ENCODE measurements at regions not wholly inside any gene's neighbourhood (a gene's known extent, or its start where the extent isn't known, plus 50 kb on each side); places are given as distances from the start of the nearest gene placed in this dataset.

GRCh38 chr1:162985816-162986435, 83.2 kb upstream of the RGS4 start:
- Histone ChIP-seq H2BK120ac (ENCODE audit: low read depth, low read length, poor library complexity, severe bottlenecking) (no peak overlapping the region), H2BK12ac (ENCODE audit: insufficient read length, low read depth, low read length) (no peak overlapping the region), H3K27me3 (ENCODE audit: insufficient read depth, low read length) (no peaks in the 10 kb centered on the region), H3K4ac (ENCODE audit: low read depth, low read length) (no peak overlapping the region), H3K4me1 (ENCODE audit: insufficient read depth, low read length) (peaks cover 2% of the 10 kb centered on the region; the same call in 1 of the 2 replicates), H3K56ac (ENCODE audit: insufficient read length, low read depth, low read length) (no peak overlapping the region), H3T11ph (ENCODE audit: low read length) (no peak overlapping the region), H3K9me3 (ENCODE audit: control insufficient read depth, low read depth, low read length) (no peaks in the 10 kb centered on the region), H3K27ac (ENCODE audit: insufficient read length, low read depth, low read length) (no peak overlapping the region), H4K5ac (ENCODE audit: insufficient read length, low read depth, low read length) (no peak overlapping the region), H3K9ac (ENCODE audit: extremely low read depth, insufficient read length, low read length) (no peak overlapping the region), H2AFZ (ENCODE audit: low read length) (no peak overlapping the region), H3K14ac (ENCODE audit: insufficient read depth, low read length) (no peak overlapping the region), H2BK15ac (ENCODE audit: low read depth, low read length) (no peak overlapping the region), H3K4me2 (ENCODE audit: insufficient read depth, insufficient read length, low read length) (no peak overlapping the region), H2BK5ac (ENCODE audit: insufficient read length, low read length) (no peak overlapping the region), H4K91ac (ENCODE audit: insufficient read length, low read depth, low read length) (no peak overlapping the region), H3K23ac (ENCODE audit: insufficient read length, low read depth, low read length) (no peak overlapping the region), H2BK20ac (ENCODE audit: low read depth, low read length, poor library complexity, severe bottlenecking) (no peak overlapping the region), H4K20me1 (ENCODE audit: control insufficient read depth, insufficient read depth, insufficient read length) (no peaks in the 10 kb centered on the region), H2AK5ac (ENCODE audit: insufficient read length, low read length) (no peak overlapping the region), H3K79me2 (ENCODE audit: insufficient read depth, low read length) (no peaks in the 10 kb centered on the region), H4K8ac (replicated peaks; ENCODE audit: insufficient read length, low read depth, low read length) (no peak overlapping the region), H3K79me1 (ENCODE audit: insufficient read depth, low read depth, low read length, poor library complexity, severe bottlenecking) (no peaks in the 10 kb centered on the region), H3K23me2 (ENCODE audit: insufficient read length, low read depth, low read length, poor library complexity, severe bottlenecking) (no peaks in the 10 kb centered on the region), H3K18ac (ENCODE audit: insufficient read length, low read depth, low read length) (no peak overlapping the region)
- Mint-ChIP-seq H3K27ac (no peak overlapping the region), H3K36me3 (ENCODE audit: insufficient read depth in 1 of 3, low read depth in 3 of 3) (no peaks in the 10 kb centered on the region), H3K27me3 (ENCODE audit: low read depth) (no peaks in the 10 kb centered on the region; the same call in 1 of the 2 replicates), H3K4me3 (no peak overlapping the region), H3K4me1 (peaks cover 10 to 12% of the 10 kb centered on the region in 2 experiments; a peak in 3 of 4 replicates), H3K9me3 (no peaks in the 10 kb centered on the region)
- no peak for DNase-seq
- no peak for TF ChIP-seq CTCF (conservative IDR thresholded peaks at IDR 0.05)
- WGBS (ENCODE audit: extremely low coverage, insufficient read length, low lambda C conversion rate) = no CpG with 5 or more reads among the region's 3 CpGs

Measured in H9 (cell line).